ENCODE measurements at regions not wholly inside any gene's neighbourhood (a gene's known extent, or its start where the extent isn't known, plus 50 kb on each side); places are given as distances from the start of the nearest gene placed in this dataset.

GRCh38 chr13:105537113-105537512 is 998.3 kb downstream of the EFNB2 start:
- H3K79me2 ChIP-seq (ENCODE audit: insufficient read depth, low read length): no peaks in the 10 kb centered on the region
- H3K4me3 ChIP-seq (ENCODE audit: low read depth in 1 of 2, low read length in 2 of 2): no peak overlapping the region
- no peak for ATAC-seq (ENCODE audit: insufficient read depth, low read depth)
- H3K27me3 ChIP-seq (ENCODE audit: insufficient read depth, low read length, poor library complexity): no peaks in the 10 kb centered on the region
- H4K20me1 ChIP-seq (ENCODE audit: insufficient read depth, low read length): no peaks in the 10 kb centered on the region
- no peak overlapping the region for H3K4me2 ChIP-seq (ENCODE audit: insufficient read depth, low read length)
- H3K9me3 ChIP-seq (ENCODE audit: insufficient read depth, low read length, severe bottlenecking): no peaks in the 10 kb centered on the region
- TF ChIP-seq EZH2 (IDR thresholded peaks at IDR 0.05; ENCODE audit: borderline replicate concordance, low read depth, low read length, severe bottlenecking) (no peak), CTCF (IDR thresholded peaks at IDR 0.05; ENCODE audit: borderline replicate concordance, extremely low read depth, low read length, poor library complexity, severe bottlenecking) (no peak)
- no peaks in the 10 kb centered on the region for H3K36me3 ChIP-seq (ENCODE audit: insufficient read depth, low read length)
- no peak for DNase-seq
- no peak overlapping the region for H3K27ac ChIP-seq (ENCODE audit: low read length)
- H3K4me1 ChIP-seq (ENCODE audit: insufficient read depth, low read length): no peaks in the 10 kb centered on the region
- no peak overlapping the region for H3K9ac ChIP-seq (ENCODE audit: low read depth, low read length)
- no peak overlapping the region for H2AFZ ChIP-seq (ENCODE audit: low read depth, low read length)

GRCh38 chr13:105530468-105530867 is 1005.0 kb downstream of the EFNB2 start:
- Histone ChIP-seq H3K9ac (ENCODE audit: low read depth, low read length) (no peak overlapping the region), H3K9me3 (ENCODE audit: insufficient read depth, low read length, severe bottlenecking) (no peaks in the 10 kb centered on the region), H3K27ac (ENCODE audit: low read length) (no peak overlapping the region), H2AFZ (ENCODE audit: low read depth, low read length) (no peak overlapping the region), H3K4me3 (ENCODE audit: low read depth in 1 of 2, low read length in 2 of 2) (no peak overlapping the region), H3K36me3 (ENCODE audit: insufficient read depth, low read length) (no peaks in the 10 kb centered on the region), H3K4me2 (ENCODE audit: insufficient read depth, low read length) (no peak overlapping the region), H3K79me2 (ENCODE audit: insufficient read depth, low read length) (no peaks in the 10 kb centered on the region), H3K27me3 (ENCODE audit: insufficient read depth, low read length, poor library complexity) (no peaks in the 10 kb centered on the region), H3K4me1 (ENCODE audit: insufficient read depth, low read length) (no peaks in the 10 kb centered on the region), H4K20me1 (ENCODE audit: insufficient read depth, low read length) (no peaks in the 10 kb centered on the region)
- ATAC-seq (ENCODE audit: insufficient read depth, low read depth): no peak
- TF ChIP-seq CTCF (IDR thresholded peaks at IDR 0.05; ENCODE audit: borderline replicate concordance, extremely low read depth, low read length, poor library complexity, severe bottlenecking): no peak
- TF ChIP-seq EZH2 (IDR thresholded peaks at IDR 0.05; ENCODE audit: borderline replicate concordance, low read depth, low read length, severe bottlenecking): no peak
- DNase-seq: no peak

GRCh38 chr13:105527127-105527526 is 1008.3 kb downstream of the EFNB2 start:
- no peak for DNase-seq
- TF ChIP-seq CTCF (IDR thresholded peaks at IDR 0.05; ENCODE audit: borderline replicate concordance, extremely low read depth, low read length, poor library complexity, severe bottlenecking) (no peak), EZH2 (IDR thresholded peaks at IDR 0.05; ENCODE audit: borderline replicate concordance, low read depth, low read length, severe bottlenecking) (no peak)
- H3K36me3 ChIP-seq (ENCODE audit: insufficient read depth, low read length): no peaks in the 10 kb centered on the region

GRCh38 chr13:105519771-105520170 is 1015.7 kb downstream of the EFNB2 start:
- TF ChIP-seq EZH2 (IDR thresholded peaks at IDR 0.05; ENCODE audit: borderline replicate concordance, low read depth, low read length, severe bottlenecking) (no peak), CTCF (IDR thresholded peaks at IDR 0.05; ENCODE audit: borderline replicate concordance, extremely low read depth, low read length, poor library complexity, severe bottlenecking) (no peak)
- no peak for DNase-seq
- Histone ChIP-seq H3K79me2 (ENCODE audit: insufficient read depth, low read length) (no peaks in the 10 kb centered on the region), H3K9ac (ENCODE audit: low read depth, low read length) (no peak overlapping the region), H3K4me3 (ENCODE audit: low read depth in 1 of 2, low read length in 2 of 2) (no peak overlapping the region), H3K27me3 (ENCODE audit: insufficient read depth, low read length, poor library complexity) (no peaks in the 10 kb centered on the region), H3K36me3 (ENCODE audit: insufficient read depth, low read length) (no peaks in the 10 kb centered on the region), H2AFZ (ENCODE audit: low read depth, low read length) (no peak overlapping the region), H3K9me3 (ENCODE audit: insufficient read depth, low read length, severe bottlenecking) (no peaks in the 10 kb centered on the region), H3K4me1 (ENCODE audit: insufficient read depth, low read length) (no peaks in the 10 kb centered on the region), H4K20me1 (ENCODE audit: insufficient read depth, low read length) (no peaks in the 10 kb centered on the region), H3K4me2 (ENCODE audit: insufficient read depth, low read length) (no peak overlapping the region), H3K27ac (ENCODE audit: low read length) (no peak overlapping the region)
- ATAC-seq (ENCODE audit: insufficient read depth, low read depth): no peak

More at GRCh38 chr13:105527127-105527526, 1008.3 kb downstream of the EFNB2 start:
- no peaks in the 10 kb centered on the region for H4K20me1 ChIP-seq (ENCODE audit: insufficient read depth, low read length)
- H3K9me3 ChIP-seq (ENCODE audit: insufficient read depth, low read length, severe bottlenecking): no peaks in the 10 kb centered on the region
- H3K9ac ChIP-seq (ENCODE audit: low read depth, low read length): no peak overlapping the region
- H3K4me2 ChIP-seq (ENCODE audit: insufficient read depth, low read length): no peak overlapping the region
- ATAC-seq (ENCODE audit: insufficient read depth, low read depth): no peak
- no peaks in the 10 kb centered on the region for H3K27me3 ChIP-seq (ENCODE audit: insufficient read depth, low read length, poor library complexity)
- no peak overlapping the region for H3K4me3 ChIP-seq (ENCODE audit: low read depth in 1 of 2, low read length in 2 of 2)
- H3K27ac ChIP-seq (ENCODE audit: low read length): no peak overlapping the region
- no peaks in the 10 kb centered on the region for H3K79me2 ChIP-seq (ENCODE audit: insufficient read depth, low read length)
- no peaks in the 10 kb centered on the region for H3K4me1 ChIP-seq (ENCODE audit: insufficient read depth, low read length)
- H2AFZ ChIP-seq (ENCODE audit: low read depth, low read length): no peak overlapping the region
